LoVo (cell line): ENCODE measurements at regions not wholly inside any gene's neighbourhood (a gene's known extent, or its start where the extent isn't known, plus 50 kb on each side); places are given as distances from the start of the nearest gene placed in this dataset.
"Not testable (repeated sequence)": the region's sequence is repeated elsewhere in the genome, so short reads cannot be mapped to it uniquely, and the experiment has no call there.

Experiments used
- DNase-seq: peaks from one replicate; pipeline ENCODE4 v3.0.0-alpha.2; 2016; ENCODE audit warnings: low spot score

- DNase-seq = no peak
Measured at GRCh38 chr16:59632276-59632855, 898.2 kb upstream of the GOT2 start.

GRCh38 chr16:59624381-59624780, 890.3 kb upstream of the GOT2 start:
- not testable (repeated sequence) for DNase-seq

GRCh38 chr16:59614466-59615240, 880.5 kb upstream of the GOT2 start:
- no peak for DNase-seq

- not testable (repeated sequence) for DNase-seq
Measured at GRCh38 chr16:59612910-59613620, 878.9 kb upstream of the GOT2 start.

GRCh38 chr16:59612094-59612493, 878.0 kb upstream of the GOT2 start:
- no peak for DNase-seq

GRCh38 chr16:59611556-59611955, 877.4 kb upstream of the GOT2 start:
- DNase-seq = no peak

GRCh38 chr16:59605706-59606105, 871.6 kb upstream of the GOT2 start:
- DNase-seq = no peak

- no peak for DNase-seq
Measured at GRCh38 chr16:59604354-59604753, 870.2 kb upstream of the GOT2 start.

GRCh38 chr16:59601452-59601851, 867.3 kb upstream of the GOT2 start:
- no peak for DNase-seq

GRCh38 chr16:59597269-59597668, 863.2 kb upstream of the GOT2 start:
- no peak for DNase-seq

GRCh38 chr16:59596693-59597092, 862.6 kb upstream of the GOT2 start:
- DNase-seq = no peak

GRCh38 chr16:59593194-59593661, 859.1 kb upstream of the GOT2 start:
- DNase-seq = no peak

GRCh38 chr16:59591480-59591879, 857.4 kb upstream of the GOT2 start:
- no peak for DNase-seq

GRCh38 chr16:59590845-59591244, 856.7 kb upstream of the GOT2 start:
- no peak for DNase-seq

GRCh38 chr16:59586331-59586730, 852.2 kb upstream of the GOT2 start:
- no peak for DNase-seq

- DNase-seq = no peak
Measured at GRCh38 chr16:59574296-59574695, 840.2 kb upstream of the GOT2 start.

- DNase-seq = no peak
Measured at GRCh38 chr16:59573528-59574271, 839.6 kb upstream of the GOT2 start.

GRCh38 chr16:59567496-59567895, 833.4 kb upstream of the GOT2 start:
- no peak for DNase-seq

GRCh38 chr16:59566446-59566845, 832.3 kb upstream of the GOT2 start:
- DNase-seq = no peak

- no peak for DNase-seq
Measured at GRCh38 chr16:59558679-59559078, 824.6 kb upstream of the GOT2 start.

- DNase-seq = no peak
Measured at GRCh38 chr16:59552164-59552563, 818.0 kb upstream of the GOT2 start.

GRCh38 chr16:59545721-59546120, 811.6 kb upstream of the GOT2 start:
- no peak for DNase-seq
